Neural cell (in vitro differentiated cells): ENCODE measurements at regions not wholly inside any gene's neighbourhood (a gene's known extent, or its start where the extent isn't known, plus 50 kb on each side); places are given as distances from the start of the nearest gene placed in this dataset.

Experiments used
- H2AFZ ChIP-seq: fragments of 200-600, 300-800 bp; sonication (generic), shearing (Covaris generic); 2 replicates; pipeline ENCODE4 v1.6.0; 2014; ENCODE audit warnings: low read depth, mild to moderate bottlenecking, antibody characterized with exemption, low read length, moderate library complexity
- H3F3A ChIP-seq: fragments of 200-600 bp; shearing (Covaris generic); 2 replicates; pipeline ENCODE4 v1.6.1; 2016; ENCODE audit warnings: mild to moderate bottlenecking, moderate library complexity, mixed read lengths, antibody characterized with exemption, low read length; ENCODE audit not compliant: insufficient read depth, poor library complexity, severe bottlenecking
- H3K27ac ChIP-seq: fragments of 200-600, 300-800 bp; sonication (generic), shearing (Covaris generic); 2 replicates; pipeline ENCODE4 v1.5.1; 2014; ENCODE audit warnings: mild to moderate bottlenecking, low read length, moderate library complexity
- H3K27me3 ChIP-seq: fragments of 300-800, 200-600 bp; sonication (generic), shearing (Covaris generic); 2 replicates; pipeline ENCODE4 v1.6.0; 2014; ENCODE audit warnings: mild to moderate bottlenecking, low read depth, low read length, moderate library complexity; ENCODE audit not compliant: insufficient read depth
- H3K36me3 ChIP-seq: fragments of 300-800, 200-600 bp; sonication (generic), shearing (Covaris generic); 2 replicates; pipeline ENCODE4 v1.5.1; 2014; ENCODE audit warnings: mild to moderate bottlenecking, antibody characterized with exemption, low read length, moderate library complexity; ENCODE audit not compliant: insufficient read depth
- H3K4me2 ChIP-seq: fragments of 300-800, 200-600 bp; sonication (generic), shearing (Covaris generic); 2 replicates; pipeline ENCODE4 v1.6.0; 2014; ENCODE audit warnings: mild to moderate bottlenecking, low read length
- H3K4me3 ChIP-seq: fragments of 300-800, 200-600 bp; sonication (generic), shearing (Covaris generic); 2 replicates; pipeline ENCODE4 v1.5.1; 2014; ENCODE audit warnings: mild to moderate bottlenecking, low read length, moderate library complexity
- H3K79me2 ChIP-seq: fragments of 200-600 bp; shearing (Covaris generic); replicated peaks from 2 replicates; pipeline ENCODE4 v1.6.0; 2014; ENCODE audit warnings: mild to moderate bottlenecking, low read length, moderate library complexity; ENCODE audit not compliant: insufficient read depth
- H3K9ac ChIP-seq: fragments of 300-800, 200-600 bp; sonication (generic), shearing (Covaris generic); 2 replicates; pipeline ENCODE4 v1.6.1; 2016; ENCODE audit warnings: mild to moderate bottlenecking, low read length, mixed read lengths
- H3K9me2 ChIP-seq: fragments of 200-600 bp; shearing (Covaris generic); 2 replicates; pipeline ENCODE4 v1.6.1; 2016; ENCODE audit warnings: mild to moderate bottlenecking, low read length, mixed read lengths; ENCODE audit not compliant: insufficient read depth
- H3K9me3 ChIP-seq: fragments of 200-600, 300-800 bp; sonication (generic), shearing (Covaris generic); 2 replicates; pipeline ENCODE4 v1.6.1; 2016; ENCODE audit warnings: mild to moderate bottlenecking, mixed run types, low read length, moderate library complexity, mixed read lengths
- H4K20me1 ChIP-seq: fragments of 200-600 bp; shearing (Covaris generic); 2 replicates; pipeline ENCODE4 v1.6.1; 2016; ENCODE audit warnings: mild to moderate bottlenecking, mixed run types; ENCODE audit not compliant: insufficient read depth
- EP300 ChIP-seq: fragments of 450-650 bp; conservative IDR thresholded peaks from 2 replicates; pipeline ENCODE4 v1.6.1; 2014; ENCODE audit warnings: antibody characterized with exemption, mild to moderate bottlenecking, moderate library complexity; ENCODE audit not compliant: poor library complexity, severe bottlenecking
- EZH2 ChIP-seq: fragments of 200-600, 300-800 bp; shearing (Covaris generic), sonication (generic); IDR thresholded peaks from 2 replicates; pipeline ENCODE4 v1.6.1; 2014; ENCODE audit warnings: antibody characterized with exemption, low read length, borderline replicate concordance, mild to moderate bottlenecking; ENCODE audit not compliant: insufficient read depth, poor library complexity, severe bottlenecking
- MXI1 ChIP-seq: fragments of 450-650 bp; conservative IDR thresholded peaks from 2 replicates; pipeline ENCODE4 v1.6.1; 2014; ENCODE audit warnings: antibody characterized with exemption, mild to moderate bottlenecking; ENCODE audit not compliant: poor library complexity, severe bottlenecking
- POLR2AphosphoS5 ChIP-seq: IDR thresholded peaks from 2 replicates; pipeline ENCODE4 v1.6.1; 2012
- RAD21 ChIP-seq: fragments of 450-650 bp; conservative IDR thresholded peaks from 2 replicates; pipeline ENCODE4 v1.6.1; 2014; ENCODE audit warnings: antibody characterized with exemption, mild to moderate bottlenecking, moderate library complexity
- SMC3 ChIP-seq: fragments of 450-650 bp; conservative IDR thresholded peaks from 2 replicates; pipeline ENCODE4 v1.6.1; 2014; ENCODE audit warnings: antibody characterized with exemption, mild to moderate bottlenecking, moderate library complexity; ENCODE audit not compliant: poor library complexity
- TF ChIP-seq, protein P1 (sequence below): IDR thresholded peaks from 2 replicates; pipeline ENCODE4 v1.6.1; 2012; ENCODE audit warnings: borderline replicate concordance
- TF ChIP-seq, protein P2 (sequence below): fragments of 450-650 bp; IDR thresholded peaks from 2 replicates; pipeline ENCODE4 v1.5.1; 2014; ENCODE audit warnings: antibody characterized with exemption, mild to moderate bottlenecking, moderate library complexity; ENCODE audit not compliant: poor library complexity, severe bottlenecking

DNA sequence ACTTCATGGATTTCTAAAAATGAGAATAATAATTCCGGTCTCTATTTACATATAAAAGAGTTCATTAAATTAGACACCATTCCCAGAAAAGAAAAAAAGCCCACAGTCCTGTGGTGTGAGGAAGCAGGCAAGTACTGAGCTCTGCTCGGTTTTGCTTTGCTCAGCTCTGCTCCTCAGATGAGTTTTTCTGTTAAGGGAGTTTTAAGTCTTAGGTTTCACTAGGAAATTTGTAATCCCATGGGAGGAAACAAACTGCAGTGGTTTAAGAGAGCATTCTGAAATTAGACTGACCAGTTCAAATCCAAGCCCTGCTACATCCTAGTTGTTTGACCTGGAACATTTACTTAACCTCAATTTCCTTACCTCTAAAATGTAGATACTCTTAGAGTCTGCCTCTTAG lies 338.6 kb upstream of the MMADHC start:
- Histone ChIP-seq H3K9me2 (no peaks in the 10 kb centered on the region), H3K4me2 (no peak overlapping the region), H3K36me3 (no peaks in the 10 kb centered on the region), H3K9me3 (no peaks in the 10 kb centered on the region), H3K4me3 (no peak overlapping the region), H3F3A (no peaks in the 10 kb centered on the region), H3K79me2 (no peaks in the 10 kb centered on the region), H3K27me3 (no peaks in the 10 kb centered on the region), H4K20me1 (no peaks in the 10 kb centered on the region), H3K27ac (no peak overlapping the region), H2AFZ (no peak overlapping the region), H3K9ac (no peak overlapping the region)
- TF ChIP-seq POLR2AphosphoS5 (no peak), EP300 (no peak)
- TF ChIP-seq, protein P1, sequence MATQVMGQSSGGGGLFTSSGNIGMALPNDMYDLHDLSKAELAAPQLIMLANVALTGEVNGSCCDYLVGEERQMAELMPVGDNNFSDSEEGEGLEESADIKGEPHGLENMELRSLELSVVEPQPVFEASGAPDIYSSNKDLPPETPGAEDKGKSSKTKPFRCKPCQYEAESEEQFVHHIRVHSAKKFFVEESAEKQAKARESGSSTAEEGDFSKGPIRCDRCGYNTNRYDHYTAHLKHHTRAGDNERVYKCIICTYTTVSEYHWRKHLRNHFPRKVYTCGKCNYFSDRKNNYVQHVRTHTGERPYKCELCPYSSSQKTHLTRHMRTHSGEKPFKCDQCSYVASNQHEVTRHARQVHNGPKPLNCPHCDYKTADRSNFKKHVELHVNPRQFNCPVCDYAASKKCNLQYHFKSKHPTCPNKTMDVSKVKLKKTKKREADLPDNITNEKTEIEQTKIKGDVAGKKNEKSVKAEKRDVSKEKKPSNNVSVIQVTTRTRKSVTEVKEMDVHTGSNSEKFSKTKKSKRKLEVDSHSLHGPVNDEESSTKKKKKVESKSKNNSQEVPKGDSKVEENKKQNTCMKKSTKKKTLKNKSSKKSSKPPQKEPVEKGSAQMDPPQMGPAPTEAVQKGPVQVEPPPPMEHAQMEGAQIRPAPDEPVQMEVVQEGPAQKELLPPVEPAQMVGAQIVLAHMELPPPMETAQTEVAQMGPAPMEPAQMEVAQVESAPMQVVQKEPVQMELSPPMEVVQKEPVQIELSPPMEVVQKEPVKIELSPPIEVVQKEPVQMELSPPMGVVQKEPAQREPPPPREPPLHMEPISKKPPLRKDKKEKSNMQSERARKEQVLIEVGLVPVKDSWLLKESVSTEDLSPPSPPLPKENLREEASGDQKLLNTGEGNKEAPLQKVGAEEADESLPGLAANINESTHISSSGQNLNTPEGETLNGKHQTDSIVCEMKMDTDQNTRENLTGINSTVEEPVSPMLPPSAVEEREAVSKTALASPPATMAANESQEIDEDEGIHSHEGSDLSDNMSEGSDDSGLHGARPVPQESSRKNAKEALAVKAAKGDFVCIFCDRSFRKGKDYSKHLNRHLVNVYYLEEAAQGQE: no peak
- TF ChIP-seq, protein P2, sequence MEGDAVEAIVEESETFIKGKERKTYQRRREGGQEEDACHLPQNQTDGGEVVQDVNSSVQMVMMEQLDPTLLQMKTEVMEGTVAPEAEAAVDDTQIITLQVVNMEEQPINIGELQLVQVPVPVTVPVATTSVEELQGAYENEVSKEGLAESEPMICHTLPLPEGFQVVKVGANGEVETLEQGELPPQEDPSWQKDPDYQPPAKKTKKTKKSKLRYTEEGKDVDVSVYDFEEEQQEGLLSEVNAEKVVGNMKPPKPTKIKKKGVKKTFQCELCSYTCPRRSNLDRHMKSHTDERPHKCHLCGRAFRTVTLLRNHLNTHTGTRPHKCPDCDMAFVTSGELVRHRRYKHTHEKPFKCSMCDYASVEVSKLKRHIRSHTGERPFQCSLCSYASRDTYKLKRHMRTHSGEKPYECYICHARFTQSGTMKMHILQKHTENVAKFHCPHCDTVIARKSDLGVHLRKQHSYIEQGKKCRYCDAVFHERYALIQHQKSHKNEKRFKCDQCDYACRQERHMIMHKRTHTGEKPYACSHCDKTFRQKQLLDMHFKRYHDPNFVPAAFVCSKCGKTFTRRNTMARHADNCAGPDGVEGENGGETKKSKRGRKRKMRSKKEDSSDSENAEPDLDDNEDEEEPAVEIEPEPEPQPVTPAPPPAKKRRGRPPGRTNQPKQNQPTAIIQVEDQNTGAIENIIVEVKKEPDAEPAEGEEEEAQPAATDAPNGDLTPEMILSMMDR: no peak

DNA sequence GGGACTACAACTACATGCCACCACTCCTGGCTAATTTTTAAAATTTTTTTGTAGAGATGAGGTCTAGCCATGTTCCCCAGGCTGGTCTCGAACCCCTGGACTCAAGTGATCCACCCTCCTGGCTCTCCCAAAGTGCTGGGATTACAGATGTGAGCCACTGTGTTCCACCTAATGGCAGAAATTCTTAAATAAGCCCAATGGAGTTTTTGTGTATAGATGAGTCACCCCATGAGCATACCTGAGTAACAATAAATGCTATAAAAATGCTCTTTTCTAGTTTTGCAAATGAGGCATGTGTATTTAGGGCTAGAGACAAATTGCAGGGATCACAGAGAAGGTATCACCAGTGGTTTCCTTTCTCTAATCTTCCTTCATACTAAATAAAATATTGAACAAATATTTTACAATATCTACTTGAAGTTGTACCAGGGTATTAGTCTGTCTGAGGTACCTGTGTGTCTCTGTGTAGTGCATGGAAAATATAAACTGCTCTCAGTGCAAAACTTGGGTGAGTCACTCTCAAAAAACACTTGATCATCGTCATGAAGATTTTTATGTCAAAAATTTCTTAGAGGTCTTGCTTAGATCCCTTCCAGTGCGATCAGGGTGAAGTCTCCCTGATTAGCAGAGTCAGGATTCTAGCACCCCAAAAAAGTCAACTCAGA lies 337.1 kb upstream of the MMADHC start:
- no peak overlapping the region for H3K4me2 ChIP-seq
- no peaks in the 10 kb centered on the region for H4K20me1 ChIP-seq
- no peak overlapping the region for H3K27ac ChIP-seq
- H3K79me2 ChIP-seq: no peaks in the 10 kb centered on the region
- no peaks in the 10 kb centered on the region for H3F3A ChIP-seq
- no peak overlapping the region for H3K4me3 ChIP-seq
- no peaks in the 10 kb centered on the region for H3K9me2 ChIP-seq
- H3K9me3 ChIP-seq: no peaks in the 10 kb centered on the region
- no peaks in the 10 kb centered on the region for H3K36me3 ChIP-seq
- no peak overlapping the region for H2AFZ ChIP-seq
- H3K27me3 ChIP-seq: no peaks in the 10 kb centered on the region
- TF ChIP-seq MXI1 (no peak), EZH2 (no peak), SMC3 (no peak), RAD21 (no peak)
- TF ChIP-seq, protein P2: no peak
- TF ChIP-seq, protein P1: no peak
- no peak overlapping the region for H3K9ac ChIP-seq
